ENCODE measurements at regions not wholly inside any gene's neighbourhood (a gene's known extent, or its start where the extent isn't known, plus 50 kb on each side); places are given as distances from the start of the nearest gene placed in this dataset.

DNA sequence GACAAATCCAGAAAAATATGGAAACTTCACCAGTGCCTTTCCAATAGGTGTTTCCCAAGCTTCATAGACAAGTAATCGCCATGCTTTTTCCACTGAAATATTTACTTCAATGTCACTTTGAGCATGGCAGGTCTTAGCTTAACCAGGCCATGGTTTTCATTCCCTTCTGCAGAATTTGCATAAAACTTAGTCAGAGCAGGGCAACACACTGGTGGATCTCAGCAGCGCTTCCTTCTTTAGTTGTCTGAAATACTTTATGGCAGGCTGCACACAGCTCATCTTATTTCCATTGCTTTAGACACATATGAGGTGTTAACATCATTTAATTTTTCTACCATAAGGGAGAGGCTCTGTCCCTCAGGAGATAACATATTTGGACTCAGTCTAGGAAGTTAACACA, 102.9 kb upstream of the AHR start:
- H2BK120ac ChIP-seq (ENCODE audit: low read depth, low read length, poor library complexity, severe bottlenecking), result no peak overlapping the region
- no peak overlapping the region for H2BK15ac ChIP-seq (ENCODE audit: low read depth, low read length)
- H3K23ac ChIP-seq (ENCODE audit: insufficient read length, low read depth, low read length), result no peak overlapping the region
- no peaks in the 10 kb centered on the region for H4K20me1 ChIP-seq (ENCODE audit: control insufficient read depth, insufficient read depth, insufficient read length)
- no peaks in the 10 kb centered on the region for H3K36me3 Mint-ChIP-seq (ENCODE audit: insufficient read depth in 1 of 3, low read depth in 3 of 3)
- H4K91ac ChIP-seq (ENCODE audit: insufficient read length, low read depth, low read length), result no peak overlapping the region
- H3K9ac ChIP-seq (ENCODE audit: extremely low read depth, insufficient read length, low read length), result no peak overlapping the region
- no peak overlapping the region for H3K4ac ChIP-seq (ENCODE audit: low read depth, low read length)
- no peak overlapping the region for H3T11ph ChIP-seq (ENCODE audit: low read length)
- no peak overlapping the region for H3K18ac ChIP-seq (ENCODE audit: insufficient read length, low read depth, low read length)
- H3K27ac Mint-ChIP-seq, result no peak overlapping the region
- H3K14ac ChIP-seq (ENCODE audit: insufficient read depth, low read length), result no peak overlapping the region
- H3K27me3 ChIP-seq (ENCODE audit: insufficient read depth, low read length), result no peaks in the 10 kb centered on the region; the same call in 1 of the 2 replicates
- DNase-seq, result no peak
- H3K56ac ChIP-seq (ENCODE audit: insufficient read length, low read depth, low read length), result no peak overlapping the region
- H2AFZ ChIP-seq (ENCODE audit: low read length), result no peak overlapping the region
- H3K27ac ChIP-seq (ENCODE audit: insufficient read length, low read depth, low read length), result no peak overlapping the region
- H3K23me2 ChIP-seq (ENCODE audit: insufficient read length, low read depth, low read length, poor library complexity, severe bottlenecking), result no peaks in the 10 kb centered on the region
- no peak overlapping the region for H3K4me3 Mint-ChIP-seq
- H2BK20ac ChIP-seq (ENCODE audit: low read depth, low read length, poor library complexity, severe bottlenecking), result no peak overlapping the region
- H4K5ac ChIP-seq (ENCODE audit: insufficient read length, low read depth, low read length), result no peak overlapping the region
- no peak overlapping the region for H4K8ac ChIP-seq (replicated peaks; ENCODE audit: insufficient read length, low read depth, low read length)
- no peak overlapping the region for H2AK5ac ChIP-seq (ENCODE audit: insufficient read length, low read length)
- H3K4me1 Mint-ChIP-seq, result no peaks in the 10 kb centered on the region
- H3K27me3 Mint-ChIP-seq (ENCODE audit: low read depth), result no peaks in the 10 kb centered on the region
- no peaks in the 10 kb centered on the region for H3K79me2 ChIP-seq (ENCODE audit: insufficient read depth, low read length)
- no peak overlapping the region for H3K4me2 ChIP-seq (ENCODE audit: insufficient read depth, insufficient read length, low read length)
- H3K9me3 ChIP-seq (ENCODE audit: control insufficient read depth, low read depth, low read length), result no peaks in the 10 kb centered on the region
- no peaks in the 10 kb centered on the region for H3K4me1 ChIP-seq (ENCODE audit: insufficient read depth, low read length)
- no peaks in the 10 kb centered on the region for H3K79me1 ChIP-seq (ENCODE audit: insufficient read depth, low read depth, low read length, poor library complexity, severe bottlenecking)
- no peak for TF ChIP-seq CTCF (conservative IDR thresholded peaks at IDR 0.05)
- no CpG with 5 or more reads among the region's 2 CpGs for WGBS (ENCODE audit: extremely low coverage, insufficient read length, low lambda C conversion rate)
- H3K9me3 Mint-ChIP-seq, result no peaks in the 10 kb centered on the region; a peak in 1 of 5 replicates
- H2BK12ac ChIP-seq (ENCODE audit: insufficient read length, low read depth, low read length), result no peak overlapping the region
- no peak overlapping the region for H2BK5ac ChIP-seq (ENCODE audit: insufficient read length, low read length)
